ENCODE measurements at regions not wholly inside any gene's neighbourhood (a gene's known extent, or its start where the extent isn't known, plus 50 kb on each side); places are given as distances from the start of the nearest gene placed in this dataset.

DNA sequence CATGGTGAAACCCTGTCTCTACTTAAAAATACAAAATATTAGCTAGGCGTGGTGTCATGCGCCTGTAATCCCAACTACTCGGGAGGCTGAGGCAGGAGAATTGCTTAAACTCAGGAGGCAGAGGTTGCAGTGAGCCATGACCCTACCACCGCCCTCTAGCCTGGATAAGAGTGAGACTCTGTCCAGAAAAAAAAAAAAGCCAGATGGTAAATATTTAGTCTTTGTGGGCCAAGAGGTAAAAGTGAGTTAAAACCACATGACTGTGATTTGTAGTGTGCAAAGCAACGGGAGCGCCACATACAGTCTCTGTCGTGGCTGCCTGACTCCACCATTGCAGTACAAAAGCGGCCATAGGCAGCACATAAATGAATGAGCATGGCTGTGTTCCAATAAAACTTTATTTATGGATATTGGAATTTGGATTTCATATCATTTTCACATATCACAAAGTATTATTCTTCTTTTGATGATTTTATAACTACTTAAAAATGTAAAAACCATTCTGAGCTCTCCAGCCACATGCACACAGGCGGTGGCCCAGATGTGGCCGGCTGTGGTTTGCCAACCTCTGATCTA is 51.8 kb upstream of the CASZ1 start:
- DNase-seq (ENCODE audit: extremely low read depth in 1 of 2, low read depth in 1 of 2): no peak

DNA sequence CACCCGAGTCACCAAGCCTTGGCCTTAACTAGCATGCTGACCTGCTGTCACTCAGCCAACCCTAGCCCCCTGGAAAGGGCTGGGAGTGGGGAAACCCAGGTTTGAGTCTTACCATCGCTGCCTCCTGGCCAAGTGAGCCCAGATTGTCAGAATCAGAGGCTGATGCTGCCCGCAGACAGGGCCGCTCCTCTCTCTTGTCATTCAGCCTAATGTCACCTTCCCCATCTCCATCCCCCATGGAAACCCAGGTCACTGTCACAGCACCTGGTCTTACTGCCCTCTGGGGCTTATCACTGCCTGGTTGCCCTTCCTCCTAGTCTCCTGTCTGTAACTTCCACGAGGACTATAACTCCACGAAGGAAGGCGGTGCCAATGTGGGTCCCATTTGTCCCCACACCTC is 53.6 kb upstream of the CASZ1 start:
- DNase-seq (ENCODE audit: extremely low read depth in 1 of 2, low read depth in 1 of 2): no peak

DNA sequence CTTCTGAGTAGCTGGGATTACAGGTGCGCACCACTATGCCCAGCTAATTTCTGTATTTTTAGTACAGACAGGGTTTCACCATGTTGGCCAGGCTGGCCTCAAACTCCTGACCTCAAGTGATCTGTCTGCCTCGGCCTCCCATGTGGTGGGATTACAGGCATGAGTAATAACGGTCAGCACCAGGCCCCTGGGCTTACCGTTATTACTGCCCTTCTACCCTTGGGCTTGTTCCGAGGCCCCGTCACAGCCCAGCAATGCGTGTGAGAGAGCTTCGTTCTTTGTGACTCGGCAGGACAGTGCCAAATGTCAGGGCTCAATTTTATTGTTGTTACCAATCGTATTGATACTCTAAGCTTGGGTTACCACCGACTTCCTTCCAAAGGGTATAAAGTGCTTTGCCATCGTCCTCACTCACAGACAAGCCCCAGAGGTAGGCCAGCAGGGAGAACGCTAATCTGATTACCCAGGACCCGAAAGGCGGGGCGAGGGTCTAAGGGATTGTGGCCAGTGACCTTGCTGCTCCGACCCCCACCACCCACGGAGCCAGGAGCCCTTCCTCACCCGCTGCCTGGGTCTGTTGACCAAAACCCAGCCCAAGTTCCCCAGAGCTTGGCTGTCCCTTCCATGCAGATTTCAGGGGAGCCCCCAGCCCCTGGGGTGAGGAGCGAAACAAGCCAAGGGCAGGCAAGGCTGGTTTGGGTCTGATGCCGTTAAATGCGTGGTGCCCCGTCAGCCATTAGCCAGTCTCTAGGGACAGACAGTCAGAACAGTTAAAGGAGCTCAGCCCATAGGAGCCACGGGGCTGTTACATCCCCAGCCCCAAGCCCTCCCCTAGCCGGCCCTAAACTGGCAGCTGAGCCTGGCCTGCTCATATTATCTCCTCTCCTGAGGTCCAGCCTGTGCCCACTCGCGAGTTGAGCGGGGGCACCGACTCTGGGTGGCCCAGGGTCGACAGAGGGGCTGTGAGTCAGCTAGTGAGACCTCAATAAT is 54.9 kb upstream of the CASZ1 start:
- DNase-seq (ENCODE audit: extremely low read depth in 1 of 2, low read depth in 1 of 2): no peak

DNA sequence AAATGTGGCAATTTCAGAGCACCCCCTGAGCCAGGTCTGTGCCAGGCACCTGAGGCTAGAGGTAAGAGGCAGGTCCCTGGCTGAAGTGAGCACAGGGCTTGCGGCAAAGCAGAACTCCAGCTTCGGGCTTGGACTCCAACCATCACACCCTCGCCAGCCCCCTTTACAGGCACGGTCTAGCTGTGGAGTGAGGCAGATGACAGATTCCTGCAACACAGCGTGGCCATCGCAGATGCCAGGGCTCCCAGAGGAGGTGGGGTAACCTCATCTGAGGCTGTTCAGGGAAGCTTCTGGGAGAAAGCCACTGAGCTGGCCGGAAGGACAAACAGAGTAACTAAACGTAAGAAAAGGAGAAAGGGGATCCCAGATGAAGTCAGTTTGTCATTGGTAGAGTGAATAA is 55.6 kb upstream of the CASZ1 start:
- no peak for DNase-seq (ENCODE audit: extremely low read depth in 1 of 2, low read depth in 1 of 2)

DNA sequence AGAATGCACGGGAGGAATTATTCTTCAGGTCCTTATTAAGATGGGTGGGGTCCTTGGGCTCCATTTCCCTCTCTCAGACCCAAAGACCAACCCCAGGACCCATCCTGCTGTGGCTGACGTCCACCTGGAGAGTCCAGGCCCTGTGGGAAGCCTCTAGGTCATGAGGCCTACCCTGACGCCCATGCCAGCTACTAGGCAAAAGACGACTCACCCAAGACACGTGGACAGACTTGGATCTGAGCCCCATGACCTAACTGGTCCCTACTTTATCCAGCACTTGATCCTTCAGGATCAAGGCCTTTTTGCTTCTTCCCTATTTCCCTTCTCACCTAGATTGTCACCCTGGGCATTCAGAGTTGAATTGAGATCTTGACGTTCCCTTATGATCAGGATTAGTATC is 56.0 kb upstream of the CASZ1 start:
- no peak for DNase-seq (ENCODE audit: extremely low read depth in 1 of 2, low read depth in 1 of 2)

DNA sequence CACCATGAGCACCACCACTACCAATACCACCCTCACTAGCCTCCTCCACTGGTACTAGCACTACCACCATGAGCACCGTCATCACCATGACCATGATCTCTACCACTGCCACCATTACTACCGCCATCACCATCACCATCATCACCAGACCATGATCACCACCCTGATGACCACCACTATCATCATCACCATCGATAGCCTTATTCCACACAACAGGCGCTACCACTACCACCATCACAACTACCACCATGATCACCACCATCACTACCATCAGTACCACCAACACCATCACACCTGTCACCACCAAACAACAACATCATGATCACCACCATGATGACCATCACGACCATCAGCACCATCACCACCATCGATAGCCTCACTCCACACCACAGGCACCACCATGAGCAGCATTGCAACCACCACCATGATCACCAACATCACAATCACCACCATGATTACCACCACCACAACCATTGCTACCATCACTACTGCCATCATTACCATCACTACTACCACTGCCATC is 56.6 kb upstream of the CASZ1 start:
- DNase-seq (ENCODE audit: extremely low read depth in 1 of 2, low read depth in 1 of 2): no peak

DNA sequence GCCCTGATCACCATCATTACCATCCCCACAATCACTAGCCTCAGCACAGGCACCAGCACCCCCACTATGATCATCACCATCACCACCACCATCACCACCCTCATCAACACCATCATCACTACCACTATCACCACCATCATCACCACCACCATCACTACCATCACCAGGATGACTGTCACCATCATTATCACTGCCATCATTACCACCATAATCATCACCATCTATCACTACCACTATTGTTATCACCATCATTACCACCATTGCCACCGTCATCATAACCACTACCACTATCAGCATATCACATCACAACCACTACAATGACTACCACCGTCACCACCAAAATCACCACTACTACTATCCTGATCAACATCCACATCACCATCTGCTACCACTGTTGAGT is 57.3 kb upstream of the CASZ1 start:
- DNase-seq (ENCODE audit: extremely low read depth in 1 of 2, low read depth in 1 of 2): no peak

DNA sequence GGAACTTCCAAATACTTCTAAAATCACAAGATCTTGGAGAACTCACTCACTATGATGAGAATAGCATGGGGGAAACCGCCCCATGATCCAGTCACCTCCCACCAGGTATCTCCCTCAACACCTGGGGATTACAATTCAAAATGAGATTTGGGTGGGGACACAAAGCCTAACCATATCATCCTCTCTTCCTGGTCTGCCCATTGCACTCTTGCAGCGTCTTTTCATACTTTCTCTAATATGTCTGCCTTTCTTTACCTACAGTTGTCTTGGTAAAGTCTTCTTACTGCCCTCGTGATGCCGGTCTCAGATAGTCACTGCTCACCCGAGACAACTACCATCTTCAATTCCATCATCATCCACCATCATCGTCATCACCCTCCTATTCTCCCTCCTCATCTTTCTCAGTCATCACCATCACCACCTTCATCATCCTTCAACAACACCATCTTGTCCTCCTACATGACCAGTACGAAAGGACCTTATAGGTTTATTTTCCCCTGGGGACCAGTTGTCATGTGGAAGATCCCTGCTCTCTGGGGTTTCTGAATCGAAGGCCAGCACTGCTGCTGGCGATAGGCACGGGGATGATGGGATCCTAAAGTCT is 58.5 kb upstream of the CASZ1 start:
- DNase-seq (ENCODE audit: extremely low read depth in 1 of 2, low read depth in 1 of 2): no peak

DNA sequence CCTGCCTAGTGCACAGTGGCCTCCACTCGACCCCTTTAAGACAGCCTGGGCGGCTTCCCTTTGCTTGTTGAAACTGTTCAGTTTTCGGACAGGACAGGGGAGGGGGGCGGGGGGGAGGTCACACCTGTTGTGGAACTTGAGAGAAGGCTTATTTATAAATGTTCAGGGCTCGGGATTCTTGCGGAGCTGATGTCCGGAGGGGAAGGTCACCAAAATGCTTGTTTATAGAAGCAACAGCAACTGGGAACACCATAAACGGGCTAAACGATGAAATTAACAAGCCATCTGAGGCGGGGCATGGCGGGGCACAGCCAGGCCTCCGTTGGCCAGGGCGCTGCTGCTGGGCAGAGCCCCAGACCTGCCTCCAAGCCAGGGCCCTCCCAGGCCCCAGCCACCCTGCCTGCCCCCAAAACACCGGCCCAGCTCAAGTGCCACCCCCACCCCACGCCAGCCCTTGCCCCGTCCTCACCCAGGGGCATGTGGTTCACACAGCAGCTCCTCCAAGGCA is 59.8 kb upstream of the CASZ1 start:
- DNase-seq (ENCODE audit: extremely low read depth in 1 of 2, low read depth in 1 of 2): no peak

DNA sequence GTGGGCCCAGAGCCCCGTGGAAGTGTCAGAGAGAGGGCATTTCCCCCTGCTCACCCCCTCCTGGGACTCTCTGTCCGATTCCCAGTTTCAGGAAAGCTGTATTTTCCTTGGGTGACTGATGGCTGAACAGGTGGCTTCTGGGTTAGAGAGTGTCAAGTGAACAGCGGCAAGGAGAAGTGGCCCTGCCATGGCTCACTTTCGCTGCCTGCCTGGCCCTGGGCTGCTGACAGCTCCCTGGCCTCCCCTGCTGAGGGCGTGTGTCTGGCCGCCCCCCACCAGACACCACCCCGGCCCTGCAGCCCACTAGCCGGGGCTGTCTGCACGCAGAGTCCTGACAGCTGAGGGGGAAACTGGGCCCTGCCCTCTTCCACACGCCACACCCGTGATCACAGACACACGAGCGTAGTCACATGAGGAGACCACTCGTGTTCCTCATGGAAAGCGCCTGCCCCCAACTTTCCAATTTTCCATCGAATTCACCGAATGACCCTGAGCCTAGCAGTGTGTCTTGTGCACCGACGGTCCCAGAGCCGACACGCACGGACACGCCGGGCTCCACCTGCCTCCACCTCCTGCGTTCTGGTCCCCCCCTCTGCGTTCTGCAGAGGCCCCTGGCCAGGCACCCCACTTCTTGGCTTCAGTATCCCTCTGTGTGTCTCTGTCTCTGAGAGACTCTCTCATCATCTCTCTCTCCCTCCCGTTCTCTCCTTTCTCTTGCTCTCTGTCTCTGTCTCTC is 60.6 kb upstream of the CASZ1 start:
- no peak for DNase-seq (ENCODE audit: extremely low read depth in 1 of 2, low read depth in 1 of 2)

DNA sequence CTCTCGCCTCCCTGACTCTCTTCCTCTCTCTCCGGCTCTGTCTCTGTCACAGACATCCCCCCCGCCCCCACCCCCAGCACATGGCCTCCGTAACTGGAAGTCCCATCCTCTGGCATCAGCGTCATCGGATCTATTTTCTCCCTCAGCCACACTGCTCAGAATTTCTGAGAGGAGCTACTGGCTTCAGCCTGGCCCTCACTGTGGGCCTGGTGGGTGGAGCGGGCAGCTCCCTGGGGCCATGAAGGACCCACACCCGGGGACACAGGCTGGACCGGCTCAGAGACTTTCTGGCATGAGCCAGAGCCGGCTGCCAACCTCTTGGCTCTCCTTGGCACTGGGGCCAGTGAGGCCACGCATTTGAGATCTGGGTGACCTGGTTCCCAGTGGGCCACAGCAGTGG is 61.2 kb upstream of the CASZ1 start:
- DNase-seq (ENCODE audit: extremely low read depth in 1 of 2, low read depth in 1 of 2): no peak

DNA sequence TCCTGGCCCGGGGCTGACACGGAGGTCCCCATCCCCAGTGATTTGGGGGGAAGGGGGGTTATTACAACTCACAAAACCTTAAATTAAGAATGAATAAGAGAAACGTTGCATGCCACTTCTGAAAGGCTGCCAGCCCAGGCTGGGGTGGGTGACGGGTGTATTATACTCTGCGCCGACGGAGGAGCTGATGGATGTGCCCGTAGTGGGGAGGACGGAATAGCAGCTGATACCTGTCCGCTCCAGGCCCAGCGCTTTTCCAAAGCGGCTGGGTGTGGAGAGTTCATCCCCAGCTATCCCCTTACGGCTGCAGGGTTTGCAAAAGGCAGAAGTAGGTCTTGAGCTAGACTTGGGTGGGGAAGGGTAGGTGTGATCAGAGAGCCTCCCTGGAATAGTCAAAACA is 63.8 kb upstream of the CASZ1 start:
- DNase-seq (ENCODE audit: extremely low read depth in 1 of 2, low read depth in 1 of 2): no peak

DNA sequence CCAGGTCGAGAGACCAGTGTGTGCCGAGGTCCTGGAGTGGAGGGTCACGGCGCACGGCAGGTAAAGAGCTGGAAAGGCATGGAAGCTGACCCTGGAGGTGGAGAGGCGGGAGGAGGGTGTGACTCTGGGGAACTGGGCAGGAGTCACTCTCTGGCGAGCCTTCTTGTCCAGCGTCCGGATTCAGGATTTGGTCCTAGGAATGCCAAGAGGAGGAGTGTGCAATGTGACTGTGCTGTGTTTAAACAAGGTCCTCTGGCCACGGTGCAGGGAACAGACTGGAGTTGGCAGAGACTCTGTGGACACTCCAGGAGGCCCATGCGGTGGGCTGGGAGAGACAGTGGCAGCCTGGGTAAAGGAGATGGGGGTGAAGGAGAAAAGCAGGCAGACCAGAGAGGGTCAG is 64.2 kb upstream of the CASZ1 start:
- no peak for DNase-seq (ENCODE audit: extremely low read depth in 1 of 2, low read depth in 1 of 2)

DNA sequence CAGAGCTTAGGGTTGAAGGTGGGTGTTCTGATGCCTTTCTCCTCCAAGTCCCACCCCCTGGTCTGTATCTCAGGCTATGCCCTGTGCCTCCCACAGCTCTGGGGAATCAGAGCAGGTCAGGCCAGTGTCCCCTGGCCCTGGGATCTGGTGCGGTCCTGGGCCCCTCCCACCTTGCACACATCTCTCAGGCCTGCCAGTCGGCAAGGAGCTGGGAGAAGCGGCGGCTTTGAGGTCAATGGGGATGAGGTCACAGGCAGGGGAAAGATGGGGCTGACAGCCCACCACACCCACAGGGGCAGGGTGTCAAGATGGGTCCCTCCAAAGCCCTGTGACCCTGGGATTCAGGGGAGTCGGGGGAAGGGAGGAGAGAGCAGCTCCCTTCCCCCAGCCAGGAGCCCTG is 65.4 kb upstream of the CASZ1 start:
- no peak for DNase-seq (ENCODE audit: extremely low read depth in 1 of 2, low read depth in 1 of 2)

DNA sequence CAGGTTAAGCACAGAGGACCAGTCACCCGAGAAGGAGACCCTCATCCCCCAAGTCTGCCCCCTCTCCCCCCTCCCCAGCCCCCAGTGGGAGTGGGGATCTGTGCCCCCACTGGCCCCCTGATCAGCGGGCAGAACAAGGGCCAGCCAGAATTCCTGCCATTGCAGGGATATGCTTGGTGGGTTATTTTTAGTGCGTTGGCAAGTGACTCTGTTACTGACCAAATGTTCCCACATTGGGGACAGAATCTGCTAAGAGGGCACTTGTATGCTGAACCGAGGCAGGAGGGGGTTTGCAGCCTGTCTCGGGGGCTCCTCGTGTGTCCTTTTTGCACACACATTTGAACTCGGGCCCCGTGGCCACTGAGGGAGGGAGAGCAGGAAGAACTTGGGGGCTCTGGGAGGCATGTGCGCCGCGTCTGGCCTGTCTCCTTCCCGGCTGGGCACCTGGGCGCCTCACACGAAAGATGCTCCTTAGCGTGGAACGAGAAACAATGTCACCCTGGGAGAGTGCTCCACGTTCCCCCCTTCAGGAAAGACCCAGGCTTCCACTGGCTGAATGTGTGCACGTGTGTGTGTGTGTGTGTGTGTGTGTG is 66.4 kb upstream of the CASZ1 start:
- no peak for DNase-seq (ENCODE audit: extremely low read depth in 1 of 2, low read depth in 1 of 2)

DNA sequence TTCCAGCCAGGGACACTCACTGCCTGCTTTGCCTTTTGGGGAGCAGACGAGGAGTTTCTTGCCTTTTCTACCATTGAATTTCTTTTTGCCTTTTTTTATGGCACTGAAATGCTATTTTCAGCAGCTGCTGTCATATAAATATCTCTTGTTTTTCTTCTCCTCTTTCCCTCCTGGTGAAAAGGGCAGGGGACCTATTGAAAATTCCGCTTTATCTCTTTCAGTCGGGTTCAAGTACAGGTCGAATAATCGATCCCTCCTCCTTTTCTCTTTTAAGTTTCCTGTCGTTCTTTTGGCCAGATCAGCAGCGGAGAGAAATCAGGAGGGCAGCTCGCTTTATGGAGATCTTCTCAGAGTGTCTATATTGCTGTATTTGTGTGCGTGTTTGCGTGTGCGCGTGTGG is 67.4 kb upstream of the CASZ1 start:
- DNase-seq (ENCODE audit: extremely low read depth in 1 of 2, low read depth in 1 of 2): no peak

DNA sequence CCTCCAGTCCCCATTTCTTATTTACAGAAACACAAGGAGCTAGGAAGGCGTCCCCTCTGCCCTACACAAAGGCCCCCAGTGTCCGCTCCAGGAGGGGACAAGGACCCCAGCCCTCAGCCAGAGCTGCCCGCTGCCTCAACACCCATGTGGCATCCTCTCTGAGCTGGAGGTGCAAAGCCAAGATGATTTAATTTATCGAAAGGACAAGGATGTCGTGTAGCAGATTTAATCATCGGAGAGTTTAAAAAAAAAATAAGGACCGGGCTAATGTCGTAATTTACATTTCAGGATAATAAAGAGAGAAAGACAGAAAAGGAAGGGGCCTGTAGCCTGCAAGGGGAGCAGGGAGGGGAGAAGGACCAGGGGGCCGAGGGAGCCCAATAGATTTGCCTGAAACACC is 68.3 kb upstream of the CASZ1 start:
- no peak for DNase-seq (ENCODE audit: extremely low read depth in 1 of 2, low read depth in 1 of 2)

DNA sequence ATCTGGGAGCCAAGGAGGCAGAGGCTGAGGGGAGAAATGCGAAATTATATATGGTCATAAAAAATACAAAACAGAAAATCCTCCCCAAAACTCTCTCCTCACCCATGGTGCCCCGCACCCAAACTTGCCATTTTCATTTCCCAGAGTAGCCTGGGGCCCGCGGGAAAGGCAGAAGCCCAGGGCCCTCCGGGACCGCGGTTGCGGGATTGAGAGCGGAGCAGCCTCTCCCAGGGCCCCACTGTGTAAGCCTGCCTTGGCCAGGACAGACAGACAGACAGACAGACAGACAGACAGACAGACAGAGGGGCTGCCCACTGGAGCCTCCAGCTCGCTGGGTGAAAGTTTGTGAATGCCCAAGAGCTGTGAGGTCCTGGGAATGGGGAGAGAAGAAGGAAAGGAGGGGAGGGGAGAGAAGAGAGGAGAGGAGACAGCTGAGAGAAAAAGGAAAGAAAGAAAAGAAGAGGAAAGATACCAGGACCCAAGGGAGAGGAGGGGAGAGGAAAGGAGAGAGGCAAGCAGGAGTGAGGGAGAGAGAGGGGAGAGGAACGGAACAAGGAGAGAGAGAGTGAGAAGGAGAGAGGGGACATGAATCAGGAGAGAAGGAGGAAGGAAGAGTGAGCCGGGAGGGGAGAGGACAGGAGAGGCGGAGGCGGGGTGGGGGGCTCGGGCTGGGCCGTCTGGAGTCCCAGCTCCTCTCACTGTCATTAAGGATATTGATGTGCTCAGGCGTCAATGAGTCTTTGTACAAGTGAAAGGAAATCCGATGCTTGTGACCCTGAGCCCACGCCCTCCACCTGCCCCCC is 69.3 kb upstream of the CASZ1 start:
- DNase-seq (ENCODE audit: extremely low read depth in 1 of 2, low read depth in 1 of 2): no peak

DNA sequence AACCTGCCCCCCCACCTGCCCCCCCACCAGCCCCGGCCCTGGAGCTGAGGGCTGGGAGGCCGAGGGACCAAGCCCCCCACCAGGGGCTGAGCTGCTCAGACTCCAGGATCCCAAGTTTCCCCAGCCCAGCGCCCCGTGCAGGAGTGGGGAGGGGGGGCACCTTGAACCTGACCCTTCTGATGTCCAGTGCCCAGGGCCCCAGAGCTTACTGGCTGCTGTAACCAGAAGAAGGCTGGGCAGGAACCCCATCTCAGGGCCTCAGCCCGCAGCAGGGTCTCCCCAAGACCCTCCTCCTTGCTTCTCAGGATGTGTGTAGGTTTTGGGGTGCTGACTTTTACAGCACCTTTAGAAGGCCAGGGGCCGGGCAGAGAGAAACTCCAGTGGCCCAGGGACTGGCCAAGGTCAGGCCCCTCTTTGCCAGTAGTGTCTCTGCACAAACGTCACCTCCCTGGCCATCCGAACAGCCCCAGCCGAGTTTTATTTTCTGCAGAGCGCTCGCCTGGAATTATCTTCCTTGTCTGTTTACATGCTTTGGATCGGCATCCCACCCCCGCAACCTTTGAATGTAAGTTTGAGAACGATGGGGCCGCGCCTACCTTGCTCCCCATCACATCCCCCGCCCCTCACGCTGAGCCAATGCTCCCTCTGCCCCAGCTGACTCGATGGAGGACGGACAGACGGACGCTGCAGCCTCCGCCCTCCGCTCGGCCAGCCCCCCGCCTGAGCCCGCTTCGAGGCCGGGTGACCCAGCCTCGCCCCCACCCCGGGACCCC is 70.1 kb upstream of the CASZ1 start:
- DNase-seq (ENCODE audit: extremely low read depth in 1 of 2, low read depth in 1 of 2): no peak

Measured in activated CD8-positive, alpha-beta memory T cell treated with anti-CD3 and anti-CD28 coated beads for 1 hour (primary cell).